ENCODE measurements at regions not wholly inside any gene's neighbourhood (a gene's known extent, or its start where the extent isn't known, plus 50 kb on each side); places are given as distances from the start of the nearest gene placed in this dataset.
"Not testable (repeated sequence)": the region's sequence is repeated elsewhere in the genome, so short reads cannot be mapped to it uniquely, and the experiment has no call there.

DNA sequence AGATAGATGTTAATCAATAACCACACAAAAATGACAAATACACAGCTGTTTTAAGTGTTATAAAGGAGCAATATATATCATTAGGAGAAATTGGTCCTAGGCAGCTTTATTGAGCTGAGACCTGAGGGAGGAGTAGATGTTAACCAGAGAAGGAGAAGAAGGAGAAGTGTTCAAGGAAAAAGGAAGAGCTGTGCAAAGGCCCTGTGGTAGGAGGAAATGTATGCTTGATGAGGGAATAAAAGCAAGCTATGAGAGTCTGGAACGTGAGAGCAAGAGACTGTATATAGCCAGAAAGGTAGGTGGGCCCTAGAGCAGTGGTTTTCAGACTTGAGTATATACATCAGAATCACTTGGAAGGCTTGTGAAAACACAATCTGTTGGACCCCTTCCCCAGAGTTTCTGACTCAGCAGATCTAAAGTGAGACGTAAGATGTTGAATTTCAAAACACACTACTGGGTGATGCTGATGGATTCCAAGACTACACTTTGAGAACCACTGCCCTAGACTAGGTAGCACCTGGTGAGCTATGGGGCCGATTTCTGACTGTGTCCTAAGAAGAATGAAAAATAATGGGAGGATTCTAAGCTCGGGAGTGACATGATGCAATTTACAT is 342.3 kb upstream of the ADAMTS9 start:
- no peak for DNase-seq

DNA sequence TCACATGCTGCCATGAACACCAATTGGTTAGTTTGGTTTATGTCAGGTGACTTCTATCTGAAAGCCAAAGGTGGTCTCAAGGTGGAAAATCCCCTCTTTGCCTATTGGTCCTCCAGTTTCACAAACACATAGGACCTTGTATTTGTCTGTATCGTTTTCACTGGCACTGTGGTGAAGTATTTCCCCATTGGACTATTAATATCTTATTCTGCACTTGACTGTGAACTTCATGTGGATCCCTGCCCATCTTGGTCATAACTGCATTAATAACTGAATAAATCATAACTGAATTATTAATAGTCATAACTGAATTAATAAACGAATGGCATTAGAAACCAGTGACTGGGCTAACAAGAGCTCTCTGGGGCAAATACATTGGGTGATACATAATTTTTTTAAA is 341.3 kb upstream of the ADAMTS9 start:
- no peak for DNase-seq

DNA sequence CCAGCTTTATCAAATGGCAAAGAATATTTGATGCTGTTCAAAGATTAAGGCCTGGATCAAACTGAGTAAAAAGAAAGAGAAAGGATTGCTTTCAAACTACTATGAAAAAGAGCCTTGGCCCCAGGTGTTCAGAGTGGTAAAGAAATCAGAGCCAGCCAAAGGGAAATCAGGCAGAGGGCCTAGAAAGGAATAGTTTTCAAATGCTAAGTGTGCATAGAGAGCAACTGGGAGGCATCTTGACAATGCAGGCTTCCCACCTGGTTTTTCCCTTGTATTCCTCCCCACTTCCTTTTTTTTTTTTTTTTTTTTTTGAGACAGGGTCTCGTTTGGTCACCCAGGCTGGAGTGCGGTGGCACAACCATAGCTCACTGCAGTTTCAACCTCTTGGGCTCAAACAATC is 340.2 kb upstream of the ADAMTS9 start:
- no peak for DNase-seq

DNA sequence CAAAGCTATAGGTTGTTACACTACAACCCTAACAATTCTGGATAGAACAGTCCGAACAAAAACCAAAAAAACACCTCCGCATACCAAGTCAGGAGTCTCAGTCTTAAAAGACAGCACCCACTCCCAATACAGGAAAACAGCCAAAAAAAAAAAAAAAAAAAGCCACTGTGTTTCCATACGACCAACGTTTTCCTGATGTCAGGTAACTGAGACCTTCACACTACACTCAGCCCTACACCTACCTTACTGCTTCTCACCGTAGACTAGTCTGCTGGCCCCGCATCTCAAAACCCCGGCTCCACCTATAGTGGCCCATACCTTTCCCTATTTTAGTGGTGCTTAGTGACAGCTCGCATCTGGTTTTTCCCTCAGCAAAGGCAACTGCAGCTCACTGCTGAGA is 339.5 kb upstream of the ADAMTS9 start:
- DNase-seq, result no peak

DNA sequence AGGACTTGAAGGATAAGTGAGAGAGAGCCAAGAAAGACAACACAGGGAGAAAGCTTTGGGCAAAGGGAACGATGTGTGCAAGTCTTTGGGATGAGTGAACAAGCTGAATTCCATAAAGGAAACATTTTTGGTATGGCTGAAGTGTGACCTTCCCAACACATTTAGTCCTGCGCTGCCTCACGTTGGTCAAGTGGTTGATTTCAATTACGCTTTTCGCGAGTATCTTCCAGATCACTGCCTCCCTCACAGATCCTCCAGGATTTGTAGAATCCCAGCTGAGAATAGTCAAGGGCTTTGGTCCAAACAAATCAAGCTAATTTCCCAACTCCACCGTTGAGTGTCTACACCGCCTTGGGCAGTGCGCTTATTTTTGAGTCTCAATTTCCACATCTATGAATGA is 338.4 kb upstream of the ADAMTS9 start:
- DNase-seq, result no peak

DNA sequence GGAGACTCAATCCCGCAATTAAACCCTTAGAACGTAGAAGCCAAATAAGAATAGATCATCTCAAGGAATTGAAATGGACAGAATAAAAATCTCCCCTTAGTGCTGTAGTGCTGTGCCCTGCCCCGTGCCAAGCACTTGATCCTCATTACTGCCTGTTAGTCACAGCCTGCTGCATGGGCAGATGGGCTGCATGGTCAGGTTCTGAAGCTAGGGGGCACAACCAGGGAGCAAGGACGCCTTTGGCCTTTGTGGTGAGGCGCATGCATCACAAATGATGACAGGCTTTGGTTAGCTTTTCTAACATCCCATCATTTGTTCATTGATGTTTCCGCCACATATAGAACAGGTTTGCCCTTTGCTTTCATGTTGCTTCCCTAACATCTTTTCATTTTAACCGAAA is 336.3 kb upstream of the ADAMTS9 start:
- no peak for DNase-seq

DNA sequence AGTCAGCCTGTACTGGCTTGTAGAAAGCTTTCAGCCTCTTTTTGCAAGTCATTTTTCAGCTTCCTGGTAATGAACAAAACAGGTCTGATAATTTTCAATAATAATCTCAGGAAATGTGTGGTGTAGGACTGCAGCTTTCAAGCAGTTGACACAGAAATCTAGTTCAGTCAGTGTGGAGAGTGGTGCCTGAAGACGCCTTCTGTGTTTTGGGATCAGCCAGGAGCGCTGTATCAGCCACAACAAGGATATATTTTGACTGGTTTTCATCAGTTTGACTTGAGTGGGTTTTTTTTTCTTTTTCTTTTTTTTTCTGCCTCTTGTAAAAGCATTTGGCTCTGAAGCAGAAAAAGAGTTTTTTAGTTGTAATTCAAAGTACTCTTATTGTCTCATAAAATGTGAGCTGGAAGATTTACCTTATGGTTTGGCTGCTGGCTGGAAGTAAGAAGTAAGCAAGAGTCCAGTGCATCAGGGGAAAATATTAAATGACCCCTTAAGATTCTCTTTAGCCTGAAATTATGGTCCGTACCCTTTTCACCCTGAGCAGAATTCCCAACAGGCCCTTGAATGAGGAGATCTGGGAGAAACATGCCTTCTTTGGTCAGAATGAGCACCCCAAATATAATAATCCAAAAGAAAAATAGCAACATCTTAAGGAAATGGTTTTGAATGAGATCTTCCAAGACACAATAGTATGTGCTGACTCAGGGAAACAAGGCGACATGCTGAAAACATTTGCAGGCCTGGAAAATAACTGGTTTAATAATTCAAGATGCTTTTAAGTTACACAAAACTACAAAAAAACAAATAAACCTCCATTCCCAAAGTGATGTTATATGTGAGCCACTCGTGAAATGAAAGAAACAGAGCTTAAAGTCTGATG is 332.7 kb upstream of the ADAMTS9 start:
- no peak for DNase-seq

DNA sequence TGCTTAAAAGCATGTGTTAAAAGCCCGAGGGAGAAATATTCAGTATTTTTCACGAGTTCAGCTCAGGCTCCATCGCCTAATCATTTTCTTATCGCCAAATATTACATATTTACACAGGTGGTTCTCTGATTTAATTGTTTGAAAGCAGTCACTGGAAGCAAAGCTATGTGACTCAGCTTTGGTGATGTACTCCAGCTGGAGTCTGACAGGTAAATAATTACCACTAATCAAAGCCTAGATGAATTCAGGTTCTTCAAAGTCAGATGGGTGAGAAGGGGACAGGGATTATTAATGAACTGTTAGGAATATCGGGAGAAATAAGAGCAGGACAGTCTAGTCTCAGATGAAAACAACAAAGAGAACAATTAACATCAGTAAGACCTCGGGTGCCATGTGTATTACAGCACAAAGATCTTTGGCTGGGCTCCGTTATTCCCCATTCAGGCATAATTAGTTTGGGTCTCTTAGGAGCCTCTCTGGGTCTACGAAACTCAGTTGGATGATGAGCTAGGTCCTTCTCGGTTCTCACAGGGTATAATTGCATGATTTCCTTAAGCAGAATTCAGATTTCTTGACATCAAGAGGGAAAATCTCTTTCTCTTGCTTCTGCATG is 331.7 kb upstream of the ADAMTS9 start:
- DNase-seq, result no peak

DNA sequence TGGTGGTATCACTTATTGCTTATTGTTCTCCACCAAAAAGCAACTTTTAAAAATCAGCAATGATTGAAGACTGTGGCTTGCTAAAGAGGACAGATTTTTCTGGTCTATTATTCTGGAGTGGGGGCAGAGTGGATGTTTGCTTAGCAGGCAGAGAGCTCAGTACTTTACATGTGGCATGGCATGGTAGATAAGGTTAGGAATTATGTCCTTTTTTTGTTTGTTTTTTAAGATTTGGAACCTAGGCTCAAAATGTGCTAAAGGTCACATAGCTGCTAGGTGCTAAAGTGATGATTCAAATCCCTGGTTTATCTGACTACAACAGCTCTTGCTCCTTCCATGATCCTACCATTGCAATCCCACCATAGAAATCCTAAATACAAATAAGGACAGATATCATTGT is 331.0 kb upstream of the ADAMTS9 start:
- no peak for DNase-seq

DNA sequence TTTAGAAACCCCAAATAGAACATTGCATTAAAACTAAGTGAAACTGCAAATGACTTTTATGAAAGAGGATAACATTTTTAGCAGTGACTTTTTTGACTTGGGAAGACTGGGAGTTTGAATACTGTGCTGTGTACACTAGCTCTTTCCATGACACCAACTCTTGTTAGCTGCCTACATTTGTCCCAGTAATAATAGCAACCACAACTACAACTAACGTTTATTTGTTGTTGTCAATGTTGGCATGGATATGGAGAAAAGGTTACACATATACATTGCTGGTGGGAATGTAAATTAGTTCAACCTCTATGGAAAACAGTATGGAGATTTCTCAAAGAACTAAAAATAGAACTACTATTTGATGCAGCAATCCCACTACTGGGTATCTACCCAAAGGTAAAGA is 329.6 kb upstream of the ADAMTS9 start:
- no peak for DNase-seq

DNA sequence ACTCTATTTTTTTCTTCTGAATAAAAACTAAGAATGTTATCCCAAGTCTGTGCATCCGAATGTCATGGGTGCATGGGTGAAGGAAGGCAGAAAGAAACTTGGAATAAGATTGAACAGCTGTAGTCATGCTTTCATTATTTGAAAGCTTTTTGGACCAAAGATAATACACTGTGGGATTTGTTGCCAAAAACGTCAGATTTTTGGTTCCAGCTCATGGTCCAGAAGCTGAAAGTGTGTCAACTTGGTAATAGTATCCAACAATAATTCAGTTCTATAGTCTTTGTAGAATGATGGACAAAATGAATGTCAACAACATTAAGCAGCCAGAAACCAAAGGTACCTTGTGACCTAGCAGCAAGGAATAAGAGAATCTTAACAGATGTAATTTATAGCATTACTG is 327.9 kb upstream of the ADAMTS9 start:
- DNase-seq, result no peak

DNA sequence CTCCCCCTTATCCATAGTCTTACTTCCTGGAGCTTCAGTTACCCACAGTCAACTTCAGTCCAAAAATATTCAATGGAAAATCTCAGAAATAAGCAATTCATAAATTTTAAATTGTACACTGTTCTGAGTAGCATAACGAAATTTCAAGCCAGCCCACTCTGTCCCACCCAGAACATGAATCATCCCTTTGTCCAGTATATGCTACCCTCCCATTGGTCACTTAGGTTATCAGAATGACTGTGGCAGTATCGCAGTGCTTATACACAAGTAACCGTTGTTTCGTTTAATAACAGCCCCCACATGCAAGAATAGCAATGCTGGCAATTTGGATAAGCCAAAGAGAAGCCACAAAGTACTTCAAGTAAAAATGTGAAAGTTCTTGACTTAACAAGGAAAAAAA is 325.3 kb upstream of the ADAMTS9 start:
- DNase-seq, result no peak

DNA sequence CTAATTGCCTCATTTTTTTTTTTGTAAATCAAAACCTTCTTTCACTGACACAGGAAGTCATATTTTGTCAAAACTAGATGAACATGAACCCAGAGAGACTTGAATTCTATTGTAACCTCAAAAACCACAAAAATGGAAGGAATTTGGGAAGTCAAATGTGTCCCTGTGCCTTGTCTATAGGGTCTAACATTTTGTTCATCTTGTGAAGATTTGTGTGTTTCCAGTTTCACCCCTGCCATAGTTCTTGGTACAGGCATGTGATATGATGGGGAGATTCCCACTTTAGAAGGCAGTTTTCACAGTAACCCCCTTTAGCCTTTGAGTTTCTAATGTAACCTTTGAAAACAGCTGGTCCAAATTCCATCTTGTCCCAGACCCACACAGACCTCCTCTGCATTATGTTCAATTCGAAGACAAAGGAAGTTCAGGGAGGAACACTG is 318.5 kb upstream of the ADAMTS9 start:
- no peak for DNase-seq

DNA sequence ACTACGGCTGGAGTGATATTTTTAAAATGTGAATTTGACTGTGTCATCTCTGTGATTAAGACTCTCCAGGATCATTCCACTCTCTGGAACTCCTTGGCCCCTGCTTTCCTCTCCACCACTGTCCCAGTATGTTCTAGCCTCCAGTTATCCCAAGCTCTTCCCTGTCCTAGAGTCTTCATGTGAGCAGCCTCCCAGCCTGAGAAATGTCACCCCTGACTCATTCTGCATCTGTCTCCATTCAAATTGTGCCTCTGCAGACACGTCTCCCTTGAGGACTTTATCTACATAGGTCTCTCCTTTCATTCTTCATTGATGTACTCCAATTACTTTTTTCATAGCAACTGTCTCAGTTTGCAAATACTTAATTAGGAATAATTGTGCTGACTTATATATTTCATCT is 317.7 kb upstream of the ADAMTS9 start:
- DNase-seq, result no peak

DNA sequence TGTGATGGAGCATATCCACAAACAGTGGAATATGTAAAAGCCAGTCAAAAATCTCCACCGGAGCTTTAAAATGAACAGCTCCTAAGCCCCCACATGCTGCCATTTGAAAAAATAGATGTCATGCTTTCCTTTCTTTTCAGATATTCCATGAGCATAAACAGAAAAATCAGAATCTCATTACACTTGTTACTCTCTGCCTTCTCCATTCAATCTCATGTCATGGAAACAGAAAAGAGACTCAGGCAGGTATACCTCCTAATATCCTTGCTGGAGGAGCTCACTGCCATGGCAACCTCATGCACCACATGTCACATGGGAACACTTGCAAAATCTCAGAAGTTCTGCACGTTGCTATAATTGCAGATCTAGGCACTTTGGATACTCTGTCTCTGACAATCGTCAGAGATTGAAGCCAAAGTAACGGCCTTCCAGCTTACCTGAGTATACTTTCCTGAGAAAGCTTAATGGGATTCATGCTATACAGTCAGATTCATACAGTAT is 317.0 kb upstream of the ADAMTS9 start:
- no peak for DNase-seq

DNA sequence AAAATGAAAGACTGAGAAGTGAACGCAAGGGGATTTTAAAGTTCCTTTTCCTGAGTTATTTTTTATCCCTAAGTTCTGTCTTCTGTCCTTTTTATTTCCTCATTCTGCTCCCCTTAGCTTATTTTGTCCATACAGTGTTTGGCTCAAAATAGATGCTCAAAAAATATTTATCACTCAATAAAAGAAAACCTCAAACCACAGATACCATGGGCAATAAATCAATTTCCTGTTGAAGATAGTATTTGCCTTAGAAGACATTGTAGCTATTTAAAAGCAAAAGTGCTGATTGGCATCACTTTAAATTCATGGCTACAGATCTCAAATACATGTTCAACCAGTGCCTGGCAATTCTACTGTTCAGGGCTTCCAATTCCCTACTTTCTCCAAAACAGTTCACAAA is 316.5 kb upstream of the ADAMTS9 start:
- DNase-seq, result no peak

DNA sequence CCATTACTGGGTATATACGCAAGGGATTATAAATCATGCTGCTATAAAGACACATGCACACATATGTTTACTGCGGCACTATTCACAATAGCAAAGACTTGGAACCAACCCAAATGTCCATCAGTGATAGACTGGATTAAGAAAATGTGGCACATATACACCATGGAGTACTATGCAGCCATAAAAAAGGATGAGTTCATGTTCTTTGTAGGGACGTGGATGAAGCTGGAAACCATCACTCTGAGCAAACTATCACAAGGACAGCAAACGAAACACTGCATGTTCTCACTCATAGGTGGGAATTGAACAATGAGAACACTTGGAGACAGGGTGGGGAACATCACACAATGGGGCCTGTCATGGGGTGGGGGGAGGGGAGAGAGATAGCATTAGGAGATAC is 313.3 kb upstream of the ADAMTS9 start:
- not testable (repeated sequence) for DNase-seq

DNA sequence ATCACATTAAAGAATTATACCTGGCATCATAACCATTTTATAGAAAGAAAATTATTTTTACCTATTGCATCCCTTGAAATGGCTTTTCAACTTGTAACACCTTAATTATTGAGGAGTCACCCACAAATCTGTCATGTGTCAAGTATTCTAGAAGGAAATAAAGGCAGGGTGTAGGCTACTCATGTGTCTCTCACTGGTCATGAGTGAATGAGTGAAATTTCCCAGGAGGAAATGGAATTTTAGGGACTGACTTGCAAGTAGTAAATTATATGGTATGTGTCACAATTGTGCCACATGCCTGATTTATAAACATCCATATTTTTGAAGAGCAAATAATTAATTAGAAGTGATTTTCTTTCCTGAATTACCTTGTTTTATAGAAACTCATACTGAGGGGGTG is 310.5 kb upstream of the ADAMTS9 start:
- no peak for DNase-seq

DNA sequence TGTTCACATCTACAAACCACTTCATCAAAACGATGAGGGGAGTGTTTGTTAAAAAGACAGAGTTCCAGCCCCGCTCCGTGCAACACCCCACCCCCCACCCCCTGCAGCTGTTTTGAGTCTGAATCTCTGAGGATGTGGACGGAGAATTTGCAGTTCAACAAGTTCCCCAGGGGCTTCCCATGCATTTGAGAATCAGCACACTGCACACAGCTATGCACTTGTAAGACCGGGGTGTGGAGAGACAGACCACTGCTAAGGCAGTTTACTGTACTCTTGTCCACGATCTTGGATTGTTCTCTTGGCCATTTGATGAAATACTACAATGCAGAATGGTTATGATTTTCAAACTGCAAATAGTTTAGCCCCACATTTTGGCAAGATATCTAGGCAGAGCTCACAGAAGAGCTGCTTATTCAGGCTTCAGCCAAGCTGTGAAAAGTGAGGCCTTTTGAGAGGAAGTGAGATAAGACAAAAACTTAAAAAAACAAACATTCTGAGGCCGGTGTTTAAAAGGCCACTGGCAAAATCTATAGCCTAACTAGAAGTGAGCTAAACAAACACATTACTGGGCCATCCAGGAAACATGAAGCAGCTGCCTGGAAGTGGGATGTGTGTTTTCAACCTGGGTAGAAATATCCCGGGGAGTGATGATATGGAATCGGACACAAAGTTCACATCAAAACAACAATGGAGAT is 308.2 kb upstream of the ADAMTS9 start:
- DNase-seq, result no peak

DNA sequence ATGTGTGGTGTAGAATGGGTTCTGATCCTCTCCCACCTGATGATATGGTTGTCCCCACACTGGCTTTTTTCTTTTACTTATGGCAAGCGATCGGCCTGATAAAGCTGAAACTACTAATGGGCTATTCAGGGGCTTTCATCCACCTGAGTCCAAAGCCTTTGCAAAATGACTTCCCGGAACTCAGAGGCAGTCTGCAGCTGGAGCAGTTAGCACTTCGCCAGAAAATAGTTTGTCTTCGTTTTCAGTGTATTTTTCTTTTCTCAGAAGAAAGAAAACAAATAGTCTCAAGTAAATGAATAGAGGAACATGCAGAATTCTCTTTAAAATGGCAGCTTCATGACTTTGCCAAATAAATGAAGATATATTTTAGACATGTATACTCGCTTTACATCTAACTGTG is 306.0 kb upstream of the ADAMTS9 start:
- no peak for DNase-seq

DNA sequence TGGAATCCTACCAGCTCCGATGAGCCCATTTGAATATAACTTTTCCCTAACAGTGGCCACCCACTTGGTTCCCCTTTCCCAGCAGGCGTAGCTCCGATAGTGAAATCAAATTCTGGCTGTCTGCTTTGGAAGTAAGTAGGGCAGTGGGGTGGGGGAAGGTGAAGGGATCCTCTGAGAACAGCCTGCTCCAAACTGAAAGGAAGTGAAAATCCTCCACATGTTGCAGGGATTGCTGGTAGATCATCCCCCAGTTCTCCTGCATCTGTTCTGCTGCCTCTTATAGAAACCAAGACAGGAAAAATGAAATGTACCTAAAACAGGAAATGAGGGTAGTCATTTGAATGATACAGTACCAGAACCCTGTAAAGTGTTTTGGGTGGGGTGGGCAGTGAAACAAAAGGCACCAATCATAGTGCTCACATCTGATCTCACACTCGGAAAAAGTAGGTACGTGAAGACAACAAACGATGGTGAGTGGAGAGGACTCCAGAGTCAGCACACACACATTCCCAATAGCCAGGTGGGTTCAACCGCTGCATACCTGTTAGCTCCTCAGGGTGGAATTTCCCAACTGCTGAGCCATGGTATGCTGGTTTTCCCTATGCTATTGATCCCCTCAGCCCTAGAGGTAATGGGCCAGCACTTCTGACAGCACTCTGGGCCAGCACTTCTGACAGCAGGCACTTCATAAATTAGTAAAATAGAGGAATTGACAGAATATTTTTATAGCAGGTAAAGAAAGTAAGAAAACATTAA is 304.9 kb upstream of the ADAMTS9 start:
- DNase-seq, result no peak

DNA sequence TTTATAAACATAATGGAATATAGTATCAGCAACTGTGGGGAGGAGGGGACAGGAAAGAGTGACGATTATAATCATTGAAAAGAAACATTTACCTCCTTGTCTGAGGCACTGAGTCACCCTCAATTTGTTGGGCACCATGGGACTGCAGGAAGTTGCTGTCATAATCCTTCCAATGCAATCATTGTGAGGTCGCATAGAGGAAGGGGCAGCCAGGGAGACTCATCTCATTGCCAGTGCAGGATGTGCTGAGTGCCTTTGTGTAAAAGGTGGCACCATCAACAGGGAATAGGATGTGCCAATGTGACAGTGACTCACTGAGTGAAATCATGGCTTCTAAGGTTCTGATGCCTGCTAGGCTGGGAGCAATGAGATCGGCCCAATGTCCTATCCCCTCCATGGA is 300.4 kb upstream of the ADAMTS9 start:
- DNase-seq, result no peak

DNA sequence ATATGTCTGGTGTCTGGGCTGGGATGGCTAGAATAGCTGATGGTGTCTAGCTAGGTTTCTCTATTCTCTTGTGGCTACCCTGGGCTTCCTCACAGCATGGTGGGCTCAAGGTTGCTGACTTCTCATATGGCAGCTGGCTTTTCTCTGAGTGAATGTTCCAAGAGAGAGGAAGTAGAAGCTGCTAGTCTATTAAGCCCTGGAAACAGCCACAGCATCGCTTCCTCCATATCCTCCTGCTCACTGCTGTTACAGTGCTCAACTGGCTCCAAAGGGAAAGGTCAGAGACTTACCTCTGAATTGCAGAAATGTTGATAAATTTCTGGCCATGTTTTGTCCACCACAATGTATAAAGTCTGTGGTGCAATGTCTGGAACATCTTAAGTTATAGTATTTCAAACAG is 299.9 kb upstream of the ADAMTS9 start:
- no peak for DNase-seq
